WERI-Rb-1 (cell line): ENCODE measurements at regions not wholly inside any gene's neighbourhood (a gene's known extent, or its start where the extent isn't known, plus 50 kb on each side); places are given as distances from the start of the nearest gene placed in this dataset.
"Not testable (repeated sequence)": the region's sequence is repeated elsewhere in the genome, so short reads cannot be mapped to it uniquely, and the experiment has no call there.

ENCODE experiments used
- DNase-seq: peaks from one replicate; pipeline ENCODE4 v3.0.0-alpha.2; 2020
- H3K27ac ChIP-seq: fragments of 250-450 bp; sonication (Bioruptor Pico); 2 replicates; pipeline ENCODE4 v1.5.1; 2020; ENCODE audit warnings: mild to moderate bottlenecking, moderate library complexity
- H3K27me3 ChIP-seq: fragments of 250-450 bp; sonication (Bioruptor Pico); 2 replicates; pipeline ENCODE4 v1.5.1; 2021; ENCODE audit warnings: mild to moderate bottlenecking, low read depth, moderate library complexity; ENCODE audit not compliant: insufficient read depth, severe bottlenecking
- H3K36me3 ChIP-seq: fragments of 250-450 bp; sonication (Bioruptor Pico); 2 replicates; pipeline ENCODE4 v1.5.1; 2020; ENCODE audit warnings: mild to moderate bottlenecking, moderate library complexity
- H3K4me3 ChIP-seq: 2 replicates; pipeline ENCODE4 v1.5.1; 2011; ENCODE audit warnings: low read depth, mild to moderate bottlenecking, control low read depth, low read length
- H3K9me3 ChIP-seq: fragments of 250-450 bp; sonication (Bioruptor Pico); 2 replicates; pipeline ENCODE4 v1.5.1; 2021; ENCODE audit warnings: mild to moderate bottlenecking, moderate library complexity; ENCODE audit not compliant: severe bottlenecking
- TF ChIP-seq, protein P1 (sequence below): IDR thresholded peaks from 2 replicates; pipeline ENCODE4 v1.5.1; 2011; ENCODE audit warnings: low read depth, mild to moderate bottlenecking, control low read depth, inconsistent platforms, low read length

DNA sequence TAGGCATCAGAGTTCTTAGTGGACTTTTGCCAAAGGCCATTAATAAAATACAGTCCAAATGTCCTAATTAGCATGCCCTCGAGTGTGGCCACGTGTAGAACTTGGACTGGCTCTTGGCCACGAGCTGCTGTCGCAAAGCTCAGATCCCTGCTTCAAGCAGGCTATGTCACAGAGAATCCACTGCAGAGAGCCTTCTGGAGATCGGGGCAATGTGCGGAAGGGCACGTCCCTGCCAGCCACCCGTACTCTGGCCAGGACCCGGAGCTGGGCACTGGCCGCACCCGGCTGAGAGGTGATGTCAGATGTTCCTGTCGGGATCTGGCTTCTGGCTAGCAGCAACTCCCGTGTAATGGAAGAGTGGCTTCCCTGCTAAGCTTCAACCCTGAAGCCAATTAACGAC is 432.7 kb upstream of the ID2 start:
- TF ChIP-seq, protein P1, sequence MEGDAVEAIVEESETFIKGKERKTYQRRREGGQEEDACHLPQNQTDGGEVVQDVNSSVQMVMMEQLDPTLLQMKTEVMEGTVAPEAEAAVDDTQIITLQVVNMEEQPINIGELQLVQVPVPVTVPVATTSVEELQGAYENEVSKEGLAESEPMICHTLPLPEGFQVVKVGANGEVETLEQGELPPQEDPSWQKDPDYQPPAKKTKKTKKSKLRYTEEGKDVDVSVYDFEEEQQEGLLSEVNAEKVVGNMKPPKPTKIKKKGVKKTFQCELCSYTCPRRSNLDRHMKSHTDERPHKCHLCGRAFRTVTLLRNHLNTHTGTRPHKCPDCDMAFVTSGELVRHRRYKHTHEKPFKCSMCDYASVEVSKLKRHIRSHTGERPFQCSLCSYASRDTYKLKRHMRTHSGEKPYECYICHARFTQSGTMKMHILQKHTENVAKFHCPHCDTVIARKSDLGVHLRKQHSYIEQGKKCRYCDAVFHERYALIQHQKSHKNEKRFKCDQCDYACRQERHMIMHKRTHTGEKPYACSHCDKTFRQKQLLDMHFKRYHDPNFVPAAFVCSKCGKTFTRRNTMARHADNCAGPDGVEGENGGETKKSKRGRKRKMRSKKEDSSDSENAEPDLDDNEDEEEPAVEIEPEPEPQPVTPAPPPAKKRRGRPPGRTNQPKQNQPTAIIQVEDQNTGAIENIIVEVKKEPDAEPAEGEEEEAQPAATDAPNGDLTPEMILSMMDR, result no peak
- no peaks in the 10 kb centered on the region for H3K9me3 ChIP-seq
- peak; percentile 65 for DNase-seq
- H3K27me3 ChIP-seq, result no peaks in the 10 kb centered on the region
- no peak overlapping the region for H3K4me3 ChIP-seq
- no peaks in the 10 kb centered on the region for H3K36me3 ChIP-seq
- no peak overlapping the region for H3K27ac ChIP-seq

DNA sequence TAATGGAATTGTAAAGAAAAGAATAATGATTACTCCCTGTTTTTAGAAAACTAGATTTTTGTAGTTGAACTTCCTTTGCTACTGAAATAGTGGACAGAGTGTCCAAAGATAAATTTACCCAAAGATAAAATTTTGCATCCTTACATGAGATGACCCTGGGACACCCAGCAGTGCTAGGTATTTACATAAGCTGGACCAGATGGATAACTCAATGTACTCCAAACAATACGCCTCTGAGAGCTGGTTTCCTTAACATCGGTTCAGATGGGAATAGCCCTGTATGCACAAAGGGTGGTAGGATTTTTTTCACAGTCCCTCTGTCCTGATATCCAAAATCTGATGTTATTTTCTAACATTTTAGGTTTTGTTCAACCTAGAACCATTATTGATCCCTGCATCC is 432.1 kb upstream of the ID2 start:
- Histone ChIP-seq H3K27ac (no peak overlapping the region), H3K9me3 (no peaks in the 10 kb centered on the region), H3K4me3 (no peak overlapping the region), H3K27me3 (no peaks in the 10 kb centered on the region), H3K36me3 (no peaks in the 10 kb centered on the region)
- TF ChIP-seq, protein P1, result no peak
- no peak for DNase-seq

DNA sequence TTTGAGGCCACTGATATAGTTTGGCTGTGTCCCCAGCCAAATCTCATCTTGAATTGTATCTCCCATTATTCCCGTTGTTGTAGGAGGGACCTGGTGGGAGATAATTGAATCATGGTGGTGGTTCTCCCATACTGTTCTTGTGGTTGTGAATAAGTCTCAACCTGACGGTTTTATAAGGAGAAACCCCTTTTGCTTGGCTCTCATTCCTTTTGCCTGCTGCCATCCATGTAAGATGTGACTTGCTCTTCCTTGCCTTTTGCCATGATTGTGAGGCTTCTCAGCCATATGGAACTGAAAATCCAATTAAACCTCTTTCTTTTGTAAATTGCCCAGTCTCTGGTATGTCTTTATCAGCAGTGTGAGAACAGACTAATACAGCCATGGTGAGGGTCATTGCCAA is 431.6 kb upstream of the ID2 start:
- H3K4me3 ChIP-seq, H3K36me3 ChIP-seq, H3K27ac ChIP-seq, DNase-seq, H3K9me3 ChIP-seq, H3K27me3 ChIP-seq: not testable (repeated sequence)

DNA sequence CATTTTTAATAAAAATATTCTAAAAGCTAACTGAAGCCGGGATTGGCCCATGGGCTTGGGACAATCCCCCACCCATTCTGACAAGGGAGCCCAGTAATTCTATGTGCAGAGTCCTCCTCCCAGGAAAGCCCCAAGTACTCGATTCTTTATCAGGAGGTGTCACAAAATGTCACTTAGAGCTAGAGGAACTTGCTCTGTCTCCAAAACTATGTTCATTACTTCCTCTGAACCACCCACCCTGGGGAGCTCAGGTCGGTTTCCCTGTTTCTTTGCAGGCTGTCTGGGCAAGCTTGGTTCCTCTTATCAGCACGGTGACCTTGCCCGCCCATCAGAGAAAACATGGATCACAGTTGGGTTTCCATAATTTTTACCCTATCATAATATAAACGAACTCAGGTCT is 430.6 kb upstream of the ID2 start:
- DNase-seq, result no peak
- H3K9me3 ChIP-seq, result no peaks in the 10 kb centered on the region

DNA sequence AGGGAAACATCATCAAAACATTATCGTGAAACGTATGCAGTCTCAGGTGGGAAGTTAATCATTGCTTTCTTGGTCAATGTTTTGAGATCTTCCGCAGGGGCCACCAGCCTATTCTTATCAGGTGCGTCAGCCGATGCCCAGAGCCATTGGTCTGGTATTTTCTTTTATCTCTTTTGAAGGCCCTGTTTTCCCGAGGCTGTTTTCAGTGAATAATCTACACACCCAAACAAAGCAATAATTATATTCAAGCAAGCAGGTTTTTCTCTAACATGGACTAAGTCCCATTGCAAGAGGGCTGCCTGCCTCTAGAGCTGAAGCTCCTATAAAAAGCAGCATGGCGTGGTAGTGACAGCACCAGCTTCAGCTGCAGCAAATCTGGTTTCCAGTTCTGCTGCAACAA is 430.0 kb upstream of the ID2 start:
- DNase-seq, result no peak
- TF ChIP-seq, protein P1, result no peak
- no peaks in the 10 kb centered on the region for H3K27me3 ChIP-seq
- H3K36me3 ChIP-seq, result no peaks in the 10 kb centered on the region
- H3K27ac ChIP-seq, result no peak overlapping the region
- no peak overlapping the region for H3K4me3 ChIP-seq
- H3K9me3 ChIP-seq, result no peaks in the 10 kb centered on the region

More for the DNA sequence above, 430.6 kb upstream of the ID2 start:
- H3K4me3 ChIP-seq, result no peak overlapping the region
- no peaks in the 10 kb centered on the region for H3K36me3 ChIP-seq
- H3K27me3 ChIP-seq, result no peaks in the 10 kb centered on the region
- TF ChIP-seq, protein P1, result no peak
- no peak overlapping the region for H3K27ac ChIP-seq

DNA sequence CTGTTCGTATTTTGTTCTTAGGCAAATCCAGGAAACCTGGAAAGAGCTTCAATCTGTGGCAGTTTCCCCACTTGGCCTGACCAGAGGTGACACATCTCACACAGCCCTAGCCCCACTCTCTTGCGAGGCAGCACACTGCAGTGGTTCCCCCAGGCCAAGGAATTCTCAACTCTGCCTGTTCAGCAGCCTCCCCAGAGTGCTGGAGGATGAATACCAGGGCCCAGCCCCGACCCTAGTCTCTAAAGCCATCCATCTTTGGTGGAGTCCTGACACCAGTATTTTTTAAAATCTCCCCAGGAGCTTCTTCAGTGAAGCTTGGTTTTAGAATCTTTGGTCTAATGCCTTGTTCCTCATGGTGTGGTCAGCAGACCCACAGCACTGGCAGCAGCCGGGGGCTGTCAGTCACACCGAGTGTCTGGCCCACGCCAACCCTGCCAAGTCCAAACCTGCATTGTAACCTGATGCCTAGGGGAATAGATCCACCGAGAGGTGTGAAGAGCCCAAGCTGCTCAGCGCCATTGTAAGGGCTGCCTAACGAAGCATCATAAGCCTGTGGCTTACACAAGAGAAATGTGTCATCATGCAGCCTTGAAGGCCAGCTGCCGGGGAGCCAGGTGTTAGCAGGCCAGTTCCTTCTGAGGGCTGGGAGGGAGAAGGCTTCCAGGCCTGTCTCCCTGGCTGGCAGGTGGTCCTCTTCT is 428.7 kb upstream of the ID2 start:
- peak; percentile 71 for DNase-seq
- Histone ChIP-seq H3K27me3 (no peaks in the 10 kb centered on the region), H3K9me3 (no peaks in the 10 kb centered on the region), H3K4me3 (no peak overlapping the region), H3K36me3 (no peaks in the 10 kb centered on the region), H3K27ac (0 out of 2 replicates have a peak overlapping the region, but pooled peaks have one; percentile 3)
- TF ChIP-seq, protein P1, result no peak
